Astrocyte of the cerebellum (primary cell): ENCODE measurements at regions not wholly inside any gene's neighbourhood (a gene's known extent, or its start where the extent isn't known, plus 50 kb on each side); places are given as distances from the start of the nearest gene placed in this dataset.

Source experiments
- DNase-seq: peaks from one replicate; pipeline ENCODE4 v3.0.0-alpha.2; 2011; ENCODE audit warnings: low read depth
- H3K4me3 ChIP-seq: 2 replicates; pipeline ENCODE4 v1.5.1; 2011; ENCODE audit warnings: mild to moderate bottlenecking, low read depth, low read length, moderate library complexity
- in situ Hi-C: cut with HindIII; loops from 2 replicates; pipeline ENCODE4 v1.10.0; 2017; ENCODE audit warnings: low sequenced_read_pairs
- TF ChIP-seq, protein P1 (sequence below): IDR thresholded peaks from 2 replicates; pipeline ENCODE4 v1.5.1; 2012; ENCODE audit warnings: low read length, low read depth, moderate library complexity, mild to moderate bottlenecking; ENCODE audit errors: missing control alignments

DNA sequence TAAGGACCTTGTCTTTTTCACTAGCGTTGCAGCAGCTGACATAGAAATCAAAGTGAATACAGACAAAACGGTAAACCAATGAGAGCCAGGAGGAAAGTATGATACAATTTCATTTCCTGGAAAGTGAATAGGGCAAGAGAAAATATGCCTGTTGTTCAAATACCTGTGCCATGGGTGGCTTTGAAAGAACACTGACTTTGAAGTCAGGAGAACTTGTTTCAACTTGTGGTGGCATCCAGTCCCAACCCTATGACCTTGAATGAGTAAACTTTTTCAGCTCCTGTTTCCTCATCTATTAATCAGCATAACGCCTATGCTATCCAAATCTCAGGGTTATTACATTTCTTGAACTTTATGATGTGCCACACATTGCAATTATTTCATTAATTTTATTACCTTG, 173.7 kb upstream of the HS3ST3A1 start:
- in situ Hi-C loops = no loop called here
- TF ChIP-seq, protein P1, sequence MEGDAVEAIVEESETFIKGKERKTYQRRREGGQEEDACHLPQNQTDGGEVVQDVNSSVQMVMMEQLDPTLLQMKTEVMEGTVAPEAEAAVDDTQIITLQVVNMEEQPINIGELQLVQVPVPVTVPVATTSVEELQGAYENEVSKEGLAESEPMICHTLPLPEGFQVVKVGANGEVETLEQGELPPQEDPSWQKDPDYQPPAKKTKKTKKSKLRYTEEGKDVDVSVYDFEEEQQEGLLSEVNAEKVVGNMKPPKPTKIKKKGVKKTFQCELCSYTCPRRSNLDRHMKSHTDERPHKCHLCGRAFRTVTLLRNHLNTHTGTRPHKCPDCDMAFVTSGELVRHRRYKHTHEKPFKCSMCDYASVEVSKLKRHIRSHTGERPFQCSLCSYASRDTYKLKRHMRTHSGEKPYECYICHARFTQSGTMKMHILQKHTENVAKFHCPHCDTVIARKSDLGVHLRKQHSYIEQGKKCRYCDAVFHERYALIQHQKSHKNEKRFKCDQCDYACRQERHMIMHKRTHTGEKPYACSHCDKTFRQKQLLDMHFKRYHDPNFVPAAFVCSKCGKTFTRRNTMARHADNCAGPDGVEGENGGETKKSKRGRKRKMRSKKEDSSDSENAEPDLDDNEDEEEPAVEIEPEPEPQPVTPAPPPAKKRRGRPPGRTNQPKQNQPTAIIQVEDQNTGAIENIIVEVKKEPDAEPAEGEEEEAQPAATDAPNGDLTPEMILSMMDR = no peak
- no peak for DNase-seq
- H3K4me3 ChIP-seq = no peak overlapping the region

DNA sequence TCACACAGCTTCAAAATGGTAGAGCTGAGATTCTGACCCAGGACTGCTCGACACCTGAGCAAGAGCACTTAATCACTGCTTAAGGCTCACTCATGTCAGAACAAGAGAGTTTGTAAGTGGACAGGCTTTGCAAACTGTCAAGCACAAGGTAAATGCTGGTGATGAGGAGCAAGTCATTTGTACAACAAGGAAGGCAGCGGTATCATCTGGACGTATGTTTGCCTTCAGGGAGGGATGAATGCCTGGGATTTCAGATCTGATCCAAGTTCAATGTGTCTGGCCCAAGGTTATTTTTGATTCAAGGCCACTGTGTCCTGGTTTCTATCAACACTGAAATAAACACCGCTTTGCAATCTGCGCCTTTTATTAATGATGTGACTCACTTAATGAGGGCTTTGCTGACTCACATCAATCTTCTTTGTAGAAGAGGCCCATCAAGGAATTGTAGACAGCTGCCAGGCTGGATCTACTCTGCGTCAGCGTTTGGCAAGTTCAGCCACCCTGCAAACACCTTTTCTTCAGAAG, 174.4 kb upstream of the HS3ST3A1 start:
- in situ Hi-C loops = no loop called here
- TF ChIP-seq, protein P1 = no peak
- DNase-seq = no peak
- no peak overlapping the region for H3K4me3 ChIP-seq

DNA sequence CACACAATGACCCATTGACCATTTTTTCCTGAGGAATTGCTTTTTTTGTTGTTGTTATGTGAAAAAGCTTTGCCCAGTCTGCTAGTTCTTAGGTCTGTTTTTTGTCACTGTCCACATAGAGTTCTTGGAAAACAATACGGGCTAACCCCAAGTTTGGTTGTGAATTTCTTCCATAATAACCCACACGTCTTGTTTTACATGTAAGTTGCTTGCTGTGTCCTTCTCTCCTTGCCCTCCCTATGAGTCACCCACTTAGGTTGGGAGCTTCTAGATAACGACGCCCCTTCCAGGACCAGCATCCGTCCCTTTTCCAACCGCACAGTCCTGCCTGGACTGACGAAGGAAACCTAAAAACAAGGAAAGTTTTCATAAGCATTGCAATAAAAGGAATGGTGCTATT, 175.3 kb upstream of the HS3ST3A1 start:
- no peak for DNase-seq
- TF ChIP-seq, protein P1 = no peak
- no peak overlapping the region for H3K4me3 ChIP-seq
- in situ Hi-C loops = no loop called here

DNA sequence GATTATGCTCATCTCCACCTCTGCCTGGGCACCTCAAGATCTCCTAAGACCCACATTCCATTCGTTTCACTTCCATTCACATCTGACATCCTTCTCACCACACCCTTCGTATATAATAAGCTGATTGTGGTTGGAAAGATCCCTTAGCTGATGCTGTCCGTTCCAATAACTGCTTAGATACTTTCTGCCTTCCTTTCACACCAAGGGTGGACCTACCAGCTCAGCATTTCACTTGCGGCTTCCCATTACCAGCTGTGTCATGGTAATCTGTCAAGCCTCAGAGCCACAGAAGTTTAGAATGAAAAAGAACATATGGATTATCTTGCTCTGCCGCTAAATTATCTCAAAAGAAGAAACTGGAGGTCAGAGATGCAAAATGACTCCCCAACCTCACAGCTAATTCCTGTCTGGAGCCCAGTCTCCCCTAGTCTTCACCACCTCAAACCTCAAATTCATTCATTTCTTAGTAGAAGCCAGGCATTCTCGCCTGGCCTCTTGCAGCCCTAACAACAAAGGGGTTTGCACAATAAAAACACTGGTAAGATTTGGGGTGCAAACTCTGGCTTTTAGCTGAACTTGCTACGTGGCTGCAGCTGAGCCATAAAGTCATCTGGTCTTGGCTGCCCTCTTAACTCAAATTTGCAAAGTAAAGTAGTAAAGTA, 182.8 kb upstream of the HS3ST3A1 start:
- TF ChIP-seq, protein P1 = no peak
- no peak overlapping the region for H3K4me3 ChIP-seq
- in situ Hi-C loops = no loop called here
- no peak for DNase-seq

DNA sequence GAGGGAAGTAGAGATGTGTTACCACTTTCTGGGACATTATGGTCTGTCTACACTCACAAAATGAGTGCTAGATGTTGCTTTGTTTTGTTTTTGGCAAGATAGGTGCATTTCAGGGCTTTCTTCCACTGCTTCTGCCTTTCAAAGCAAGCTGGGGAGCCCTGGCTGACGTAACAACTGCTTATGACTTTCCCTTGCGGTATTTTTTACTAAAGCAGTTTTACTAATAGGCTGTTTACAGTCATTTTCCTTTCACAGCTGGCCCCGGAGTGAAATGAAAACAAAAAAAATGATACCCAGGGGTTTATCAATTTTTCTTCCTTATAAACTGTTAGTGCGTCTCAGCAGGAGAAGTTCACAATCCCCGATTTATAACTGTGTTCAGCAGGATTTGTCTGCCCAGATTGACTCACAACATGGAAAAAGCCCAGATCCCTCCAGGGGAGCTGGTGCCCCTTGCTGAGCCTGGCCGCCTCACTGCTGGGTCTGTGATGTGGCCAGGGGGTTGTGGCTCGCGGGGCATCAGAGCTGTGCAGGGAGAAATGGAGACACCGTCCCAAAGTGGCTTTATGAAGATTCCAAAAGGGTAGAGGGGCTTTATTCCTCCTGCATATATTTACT, 184.4 kb upstream of the HS3ST3A1 start:
- in situ Hi-C loops = no loop called here
- no peak overlapping the region for H3K4me3 ChIP-seq
- TF ChIP-seq, protein P1 = no peak
- DNase-seq = peak; percentile 84

DNA sequence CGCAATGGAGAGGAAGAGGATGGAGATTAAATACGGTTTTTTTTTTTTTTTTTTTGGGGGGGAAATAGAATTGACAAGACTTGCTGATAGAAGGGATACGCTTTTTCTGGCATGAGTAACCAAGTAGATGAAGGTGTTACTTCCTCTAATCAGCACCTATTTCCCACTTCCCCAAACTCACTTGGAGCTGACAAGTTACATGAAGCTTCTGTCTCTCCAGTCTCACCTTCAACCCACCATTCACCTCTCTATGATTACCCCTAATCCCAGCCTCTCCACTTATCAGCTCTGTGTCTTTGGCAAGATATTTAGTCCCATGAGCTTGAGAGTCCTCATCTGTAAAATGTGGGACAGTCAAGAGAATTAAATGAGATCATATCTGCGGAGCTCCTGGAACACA, 185.9 kb upstream of the HS3ST3A1 start:
- in situ Hi-C loops = no loop called here
- DNase-seq = no peak
- TF ChIP-seq, protein P1 = no peak
- no peak overlapping the region for H3K4me3 ChIP-seq
